HUES48 (cell line): ENCODE measurements at regions not wholly inside any gene's neighbourhood (a gene's known extent, or its start where the extent isn't known, plus 50 kb on each side); places are given as distances from the start of the nearest gene placed in this dataset.

Experiments used
- H3K27ac ChIP-seq: one replicate; pipeline ENCODE4 v1.7.0; 2013; ENCODE audit warnings: low read depth, low read length, inconsistent platforms
- H3K27me3 ChIP-seq: 2 replicates; pipeline ENCODE4 v1.6.1; 2013; ENCODE audit warnings: mild to moderate bottlenecking, low read length; ENCODE audit not compliant: control insufficient read depth, insufficient read depth
- H3K36me3 ChIP-seq: 2 replicates; pipeline ENCODE4 v1.6.1; 2013; ENCODE audit warnings: low read length; ENCODE audit not compliant: control insufficient read depth, insufficient read depth
- H3K4me1 ChIP-seq: 2 replicates; pipeline ENCODE4 v1.6.1; 2013; ENCODE audit warnings: mild to moderate bottlenecking, low read length; ENCODE audit not compliant: control insufficient read depth, insufficient read depth
- H3K4me3 ChIP-seq: 2 replicates; pipeline ENCODE4 v1.5.1; 2013; ENCODE audit warnings: mild to moderate bottlenecking, low read depth, low read length
- H3K9ac ChIP-seq: 2 replicates; pipeline ENCODE4 v1.6.1; 2013; ENCODE audit warnings: mild to moderate bottlenecking, low read depth, low read length, moderate library complexity
- H3K9me3 ChIP-seq: 2 replicates; pipeline ENCODE4 v1.6.1; 2013; ENCODE audit warnings: low read length; ENCODE audit not compliant: control insufficient read depth, insufficient read depth

- H3K36me3 ChIP-seq: no peaks in the 10 kb centered on the region
- no peak overlapping the region for H3K27ac ChIP-seq
- no peak overlapping the region for H3K9ac ChIP-seq
- no peak overlapping the region for H3K4me3 ChIP-seq
- H3K4me1 ChIP-seq: no peaks in the 10 kb centered on the region
- H3K9me3 ChIP-seq: no peaks in the 10 kb centered on the region
- no peaks in the 10 kb centered on the region for H3K27me3 ChIP-seq
Measured at GRCh38 chr4:176631611-176632010, 161.1 kb downstream of the VEGFC start.
